ENCODE measurements at regions not wholly inside any gene's neighbourhood (a gene's known extent, or its start where the extent isn't known, plus 50 kb on each side); places are given as distances from the start of the nearest gene placed in this dataset.

DNA sequence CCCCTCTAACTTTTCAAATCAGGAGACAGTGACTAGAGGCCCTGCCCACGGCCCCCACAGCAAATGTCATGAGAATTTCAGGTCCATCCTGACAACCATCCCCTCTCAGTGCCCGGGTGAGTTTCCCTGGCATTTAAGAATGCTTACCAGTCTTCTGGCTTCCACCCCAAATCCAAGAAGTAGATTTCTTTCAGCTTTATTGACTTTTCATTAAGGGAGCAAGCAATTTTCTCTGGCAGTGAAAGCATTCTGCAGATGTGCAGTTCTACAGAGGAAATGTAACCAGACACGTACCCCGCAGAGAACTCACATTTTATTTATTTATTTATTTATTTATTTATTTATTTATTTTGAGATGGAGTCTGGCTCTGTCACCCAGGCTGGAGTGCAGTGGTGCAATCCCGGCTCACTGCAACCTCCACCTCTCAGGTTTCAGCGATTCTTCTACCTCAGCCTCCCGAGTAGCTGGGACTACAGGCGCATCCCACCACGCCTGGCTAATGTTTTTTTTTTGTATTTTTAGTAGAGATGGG lies 120.9 kb upstream of the KCTD7 start:
- TF ChIP-seq, protein P1, sequence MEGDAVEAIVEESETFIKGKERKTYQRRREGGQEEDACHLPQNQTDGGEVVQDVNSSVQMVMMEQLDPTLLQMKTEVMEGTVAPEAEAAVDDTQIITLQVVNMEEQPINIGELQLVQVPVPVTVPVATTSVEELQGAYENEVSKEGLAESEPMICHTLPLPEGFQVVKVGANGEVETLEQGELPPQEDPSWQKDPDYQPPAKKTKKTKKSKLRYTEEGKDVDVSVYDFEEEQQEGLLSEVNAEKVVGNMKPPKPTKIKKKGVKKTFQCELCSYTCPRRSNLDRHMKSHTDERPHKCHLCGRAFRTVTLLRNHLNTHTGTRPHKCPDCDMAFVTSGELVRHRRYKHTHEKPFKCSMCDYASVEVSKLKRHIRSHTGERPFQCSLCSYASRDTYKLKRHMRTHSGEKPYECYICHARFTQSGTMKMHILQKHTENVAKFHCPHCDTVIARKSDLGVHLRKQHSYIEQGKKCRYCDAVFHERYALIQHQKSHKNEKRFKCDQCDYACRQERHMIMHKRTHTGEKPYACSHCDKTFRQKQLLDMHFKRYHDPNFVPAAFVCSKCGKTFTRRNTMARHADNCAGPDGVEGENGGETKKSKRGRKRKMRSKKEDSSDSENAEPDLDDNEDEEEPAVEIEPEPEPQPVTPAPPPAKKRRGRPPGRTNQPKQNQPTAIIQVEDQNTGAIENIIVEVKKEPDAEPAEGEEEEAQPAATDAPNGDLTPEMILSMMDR (IDR thresholded peaks at IDR 0.05), result no peak
- no peak for DNase-seq (ENCODE audit: extremely low spot score, unreplicated experiment)
- H3K4me1 Mint-ChIP-seq (ENCODE audit: unreplicated experiment), result no peaks in the 10 kb centered on the region
- H3K4me3 Mint-ChIP-seq (ENCODE audit: unreplicated experiment), result no peak overlapping the region
- H3K36me3 Mint-ChIP-seq (ENCODE audit: unreplicated experiment), result no peaks in the 10 kb centered on the region
- H3K27me3 Mint-ChIP-seq (ENCODE audit: unreplicated experiment), result peaks cover 5% of the 10 kb centered on the region
- H3K9me3 Mint-ChIP-seq (ENCODE audit: unreplicated experiment), result no peaks in the 10 kb centered on the region
- no peak overlapping the region for H3K27ac Mint-ChIP-seq (ENCODE audit: unreplicated experiment)

DNA sequence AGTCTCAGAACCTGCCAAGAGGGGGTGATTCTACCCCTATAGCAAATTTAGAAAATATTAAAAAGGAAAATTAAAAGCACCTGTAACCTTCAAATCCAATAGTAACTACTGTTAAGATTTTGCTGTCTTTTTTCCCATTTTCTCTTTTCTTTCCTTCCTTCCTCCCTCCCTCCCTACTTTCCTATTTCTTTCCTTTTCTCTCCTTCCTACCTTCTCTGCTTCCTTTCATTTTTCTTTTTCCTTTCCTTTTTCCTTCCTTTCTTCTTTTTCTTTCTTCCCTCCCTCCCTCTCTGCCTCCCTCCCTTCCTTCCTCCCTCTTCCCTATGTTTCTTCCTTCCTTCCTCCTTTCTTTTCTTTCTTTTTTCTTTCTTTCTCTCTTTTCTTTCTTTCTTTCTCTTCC lies 120.2 kb upstream of the KCTD7 start:
- no peak for DNase-seq (ENCODE audit: extremely low spot score, unreplicated experiment)
- H3K4me3 Mint-ChIP-seq (ENCODE audit: unreplicated experiment), result no peak overlapping the region
- no peaks in the 10 kb centered on the region for H3K36me3 Mint-ChIP-seq (ENCODE audit: unreplicated experiment)
- H3K9me3 Mint-ChIP-seq (ENCODE audit: unreplicated experiment), result no peaks in the 10 kb centered on the region
- no peaks in the 10 kb centered on the region for H3K4me1 Mint-ChIP-seq (ENCODE audit: unreplicated experiment)
- H3K27ac Mint-ChIP-seq (ENCODE audit: unreplicated experiment), result no peak overlapping the region
- TF ChIP-seq, protein P1 (IDR thresholded peaks at IDR 0.05), result no peak
- H3K27me3 Mint-ChIP-seq (ENCODE audit: unreplicated experiment), result peaks cover 5% of the 10 kb centered on the region

DNA sequence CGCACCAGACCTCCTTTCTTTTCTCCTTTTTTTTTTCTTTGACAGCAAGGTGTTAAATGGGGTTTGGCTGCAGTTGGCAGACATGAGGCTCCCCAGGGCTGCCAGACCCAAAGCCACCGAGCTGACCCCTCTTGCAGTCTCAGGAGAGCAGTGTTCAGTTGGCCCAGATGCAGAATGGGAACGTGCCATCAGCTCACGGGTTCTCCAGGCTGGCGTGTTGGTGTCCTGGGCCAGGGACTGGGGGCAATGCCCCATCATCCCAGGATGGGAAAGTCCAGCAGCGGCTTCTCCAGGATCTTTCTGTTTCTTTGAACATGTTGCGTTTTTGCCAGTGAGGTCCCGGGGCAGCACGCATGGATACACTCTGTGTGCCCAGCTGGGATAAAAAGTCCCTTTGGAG lies 114.6 kb upstream of the KCTD7 start:
- Mint-ChIP-seq H3K27me3 (ENCODE audit: unreplicated experiment) (no peaks in the 10 kb centered on the region), H3K9me3 (ENCODE audit: unreplicated experiment) (no peaks in the 10 kb centered on the region), H3K36me3 (ENCODE audit: unreplicated experiment) (no peaks in the 10 kb centered on the region), H3K27ac (ENCODE audit: unreplicated experiment) (no peak overlapping the region), H3K4me1 (ENCODE audit: unreplicated experiment) (no peaks in the 10 kb centered on the region), H3K4me3 (ENCODE audit: unreplicated experiment) (no peak overlapping the region)
- TF ChIP-seq, protein P1 (IDR thresholded peaks at IDR 0.05), result no peak
- DNase-seq (ENCODE audit: extremely low spot score, unreplicated experiment), result no peak

DNA sequence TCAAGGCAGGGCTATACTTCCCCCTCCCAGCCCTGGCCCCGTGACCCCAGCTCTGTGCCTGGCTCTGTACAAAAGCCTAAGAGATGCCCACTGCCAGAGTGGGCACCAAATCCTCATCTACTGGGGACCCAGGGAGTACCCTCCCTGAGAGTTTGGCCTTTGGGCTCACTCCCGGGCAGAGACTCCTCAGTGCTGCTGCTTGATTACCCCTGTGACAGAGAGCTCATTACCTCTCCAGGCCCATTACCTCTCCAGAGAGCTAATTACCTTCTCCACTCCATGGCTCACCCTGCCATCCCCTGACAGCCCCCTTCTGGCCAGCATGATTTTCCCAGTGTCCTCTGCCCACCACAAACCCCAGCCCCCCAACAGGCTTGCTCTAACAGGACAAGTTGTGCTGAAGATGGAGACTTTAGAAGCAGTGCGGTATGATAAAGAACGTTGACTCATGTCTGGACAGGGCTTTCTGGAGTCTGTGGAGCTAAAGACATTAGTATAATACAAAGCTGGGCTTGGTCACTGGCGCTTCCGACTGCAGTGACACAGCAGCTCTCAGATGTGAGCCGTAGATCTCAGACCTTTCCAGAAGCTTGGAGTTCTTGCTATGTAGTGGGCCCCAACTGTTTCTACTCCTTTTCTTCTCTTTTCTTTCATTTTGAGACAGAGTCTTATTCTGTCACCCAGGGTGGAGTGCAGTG lies 111.3 kb upstream of the KCTD7 start:
- H3K27ac Mint-ChIP-seq (ENCODE audit: unreplicated experiment), result no peak overlapping the region
- TF ChIP-seq, protein P1 (IDR thresholded peaks at IDR 0.05), result no peak
- no peaks in the 10 kb centered on the region for H3K4me1 Mint-ChIP-seq (ENCODE audit: unreplicated experiment)
- no peak for DNase-seq (ENCODE audit: extremely low spot score, unreplicated experiment)
- H3K4me3 Mint-ChIP-seq (ENCODE audit: unreplicated experiment), result no peak overlapping the region
- H3K9me3 Mint-ChIP-seq (ENCODE audit: unreplicated experiment), result no peaks in the 10 kb centered on the region
- peaks cover 3% of the 10 kb centered on the region for H3K27me3 Mint-ChIP-seq (ENCODE audit: unreplicated experiment)
- no peaks in the 10 kb centered on the region for H3K36me3 Mint-ChIP-seq (ENCODE audit: unreplicated experiment)

DNA sequence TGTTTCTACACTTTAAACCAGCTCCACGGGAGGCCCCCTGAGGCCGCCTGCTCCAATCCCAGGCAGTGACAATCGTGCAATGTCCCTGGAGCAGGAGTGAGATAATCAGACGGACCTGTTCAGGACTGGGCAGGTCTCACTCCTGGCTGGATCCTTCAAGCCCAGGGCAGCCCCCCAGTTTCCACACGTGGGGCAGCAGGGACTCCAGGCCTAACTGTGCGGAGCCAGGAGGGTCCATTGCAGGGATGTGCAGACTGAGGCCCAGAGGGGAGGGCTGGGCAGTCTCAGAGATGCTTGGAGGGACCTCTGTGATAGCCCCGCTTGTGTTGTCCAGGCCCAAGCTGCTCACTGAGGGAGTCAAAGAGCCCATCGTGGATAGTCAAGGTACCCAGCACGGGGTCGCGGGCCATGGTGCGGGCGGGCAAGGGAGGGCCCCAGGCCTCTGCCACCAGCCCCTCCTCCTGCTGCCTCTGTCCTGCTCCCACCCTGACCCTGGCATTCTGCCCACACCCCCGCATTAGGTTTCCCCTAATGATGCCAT lies 110.5 kb upstream of the KCTD7 start:
- no peak overlapping the region for H3K4me3 Mint-ChIP-seq (ENCODE audit: unreplicated experiment)
- TF ChIP-seq, protein P1 (IDR thresholded peaks at IDR 0.05), result no peak
- no peak overlapping the region for H3K27ac Mint-ChIP-seq (ENCODE audit: unreplicated experiment)
- no peaks in the 10 kb centered on the region for H3K4me1 Mint-ChIP-seq (ENCODE audit: unreplicated experiment)
- peaks cover 3% of the 10 kb centered on the region for H3K27me3 Mint-ChIP-seq (ENCODE audit: unreplicated experiment)
- no peaks in the 10 kb centered on the region for H3K9me3 Mint-ChIP-seq (ENCODE audit: unreplicated experiment)
- no peak for DNase-seq (ENCODE audit: extremely low spot score, unreplicated experiment)
- no peaks in the 10 kb centered on the region for H3K36me3 Mint-ChIP-seq (ENCODE audit: unreplicated experiment)

Measured in osteocyte (in vitro differentiated cells).